IMR-90 (cell line): ENCODE measurements at regions not wholly inside any gene's neighbourhood (a gene's known extent, or its start where the extent isn't known, plus 50 kb on each side); places are given as distances from the start of the nearest gene placed in this dataset.
A peak's percentile ranks its signal among the peaks of the same experiment; 100 is the strongest.

Experiments used
- ATAC-seq: fragments of 200-7000 bp; cut with Tn5 transposase; 2 replicates; pipeline ENCODE4 v1.9.1; 2020; ENCODE audit warnings: low read depth, mild to moderate bottlenecking, moderate library complexity
- BruUV-seq: library from RNA; stranded (reverse); fragments of 400-500 nt; replicated peaks from 2 replicates; lab custom pipeline; 2021; lab: Mats Ljungman, UMichigan
- CTCF ChIA-PET: fragments of 300-600 bp; formaldehyde crosslinking; extraction: SDS; loops from one replicate; lab custom pipeline; 2021; ENCODE audit warnings: antibody characterized with exemption; lab: Yijun Ruan, JAX
- POLR2A ChIA-PET: fragments of 300-600 bp; sonication (Branson Sonifier 250); formaldehyde crosslinking; loops from one replicate; lab custom pipeline; 2022; ENCODE audit warnings: antibody characterized with exemption; ENCODE audit not compliant: unreplicated experiment; lab: Charles Lee
- DNase-seq: peaks from one replicate; pipeline ENCODE4 v3.0.0; 2013
- H2AFZ ChIP-seq: replicated peaks from 2 replicates; pipeline ENCODE3; 2013; ENCODE audit warnings: low read length, mild to moderate bottlenecking; ENCODE audit not compliant: poor library complexity
- H2AK5ac ChIP-seq: 2 replicates; pipeline ENCODE4 v1.6.1; 2013; ENCODE audit warnings: low read depth, low read length, inconsistent platforms
- H2AK9ac ChIP-seq: replicated peaks from 2 replicates; pipeline ENCODE3; 2013; ENCODE audit warnings: mild to moderate bottlenecking, low read depth, low read length, moderate library complexity; ENCODE audit not compliant: poor library complexity
- H2BK120ac ChIP-seq: 2 replicates; pipeline ENCODE4 v1.6.1; 2013; ENCODE audit warnings: low read depth, low read length, inconsistent platforms
- H2BK15ac ChIP-seq: 3 replicates; pipeline ENCODE4 v1.6.1; 2013; ENCODE audit warnings: low read depth, low read length, inconsistent platforms
- H2BK20ac ChIP-seq: 2 replicates; pipeline ENCODE4 v1.6.1; 2013; ENCODE audit warnings: low read depth, mild to moderate bottlenecking, inconsistent platforms, low read length, moderate library complexity
- H2BK5ac ChIP-seq: 2 replicates; pipeline ENCODE4 v1.6.1; 2013; ENCODE audit warnings: mild to moderate bottlenecking, low read depth, low read length, inconsistent platforms; ENCODE audit not compliant: poor library complexity, severe bottlenecking
- H3K14ac ChIP-seq: replicated peaks from 2 replicates; pipeline ENCODE4 v1.6.1; 2013; ENCODE audit warnings: low read depth, low read length, inconsistent platforms
- H3K18ac ChIP-seq: 2 replicates; pipeline ENCODE4 v1.6.1; 2013; ENCODE audit warnings: low read depth, low read length, control low read depth
- H3K23ac ChIP-seq: 2 replicates; pipeline ENCODE4 v1.6.1; 2013; ENCODE audit warnings: low read depth, low read length, inconsistent platforms
- H3K27ac ChIP-seq: 2 replicates; pipeline ENCODE4 v1.5.1; 2013; ENCODE audit warnings: mild to moderate bottlenecking, control low read depth, low read length; ENCODE audit not compliant: insufficient read depth
- H3K27me3 ChIP-seq: 2 replicates; pipeline ENCODE4 v1.6.1; 2013; ENCODE audit warnings: low read length; ENCODE audit not compliant: control insufficient read depth, insufficient read depth
- H3K36me3 ChIP-seq: 2 replicates; pipeline ENCODE4 v1.6.1; 2013; ENCODE audit warnings: low read length, mixed read lengths; ENCODE audit not compliant: control insufficient read depth, insufficient read depth
- H3K4ac ChIP-seq: 2 replicates; pipeline ENCODE4 v1.6.1; 2013; ENCODE audit warnings: low read depth, low read length, inconsistent platforms
- H3K4me1 ChIP-seq: 2 replicates; pipeline ENCODE4 v1.6.1; 2013; ENCODE audit warnings: low read length, mixed read lengths; ENCODE audit not compliant: control insufficient read depth, insufficient read depth
- H3K4me2 ChIP-seq: 2 replicates; pipeline ENCODE4 v1.6.1; 2013; ENCODE audit warnings: low read depth, mild to moderate bottlenecking, control low read depth, low read length, moderate library complexity
- H3K4me3 ChIP-seq: 2 replicates; pipeline ENCODE4 v1.5.1; 2013; ENCODE audit warnings: low read depth, mild to moderate bottlenecking, control low read depth, low read length, moderate library complexity; ENCODE audit not compliant: insufficient read depth
- H3K56ac ChIP-seq: 2 replicates; pipeline ENCODE4 v1.6.1; 2013; ENCODE audit warnings: low read length, inconsistent platforms; ENCODE audit not compliant: insufficient read depth; ENCODE audit errors: extremely low read depth
- H3K79me1 ChIP-seq, 2 experiments: 2 replicates each; pipeline ENCODE4 v1.6.1; 2013; ENCODE audit warnings: low read length in 2 of 2, inconsistent platforms in 1 of 2, low read depth in 1 of 2
- H3K9ac ChIP-seq: 2 replicates; pipeline ENCODE4 v1.6.1; 2013; ENCODE audit warnings: low read depth, low read length, control low read depth
- H3K9me1 ChIP-seq: 2 replicates; pipeline ENCODE4 v1.6.1; 2013; ENCODE audit warnings: low read length, inconsistent platforms; ENCODE audit not compliant: insufficient read depth
- H3K9me3 ChIP-seq: 2 replicates; pipeline ENCODE4 v1.6.1; 2013; ENCODE audit warnings: low read length; ENCODE audit not compliant: control insufficient read depth, insufficient read depth
- H4K20me1 ChIP-seq: 2 replicates; pipeline ENCODE4 v1.6.1; 2013; ENCODE audit warnings: low read length, inconsistent platforms; ENCODE audit not compliant: insufficient read depth
- H4K5ac ChIP-seq: 2 replicates; pipeline ENCODE4 v1.6.1; 2013; ENCODE audit warnings: mild to moderate bottlenecking, low read depth, low read length, control low read depth
- H4K8ac ChIP-seq, 2 experiments: 2 replicates each; pipeline ENCODE4 v1.6.1; 2013; ENCODE audit warnings: low read depth in 2 of 2, low read length in 2 of 2, control low read depth in 1 of 2, inconsistent platforms in 1 of 2
- H4K91ac ChIP-seq: 2 replicates; pipeline ENCODE4 v1.6.1; 2013; ENCODE audit warnings: low read depth, low read length, inconsistent platforms; ENCODE audit not compliant: insufficient read depth
- CHD1 ChIP-seq: IDR thresholded peaks from 2 replicates; pipeline ENCODE4 v1.6.1; 2012; ENCODE audit warnings: low read depth, low read length, improper control_type of control experiment
- FOS ChIP-seq: fragments of 150-350 bp; IDR thresholded peaks from 2 replicates; pipeline ENCODE4 v1.6.1; 2016; ENCODE audit warnings: low read depth, low read length
- MAFK ChIP-seq: IDR thresholded peaks from 2 replicates; pipeline ENCODE4 v1.6.1; 2012; ENCODE audit warnings: low read depth, low read length, improper control_type of control experiment
- NFE2L2 ChIP-seq: fragments of 150-350 bp; IDR thresholded peaks from 2 replicates; pipeline ENCODE4 v1.6.1; 2016; ENCODE audit warnings: low read depth, mild to moderate bottlenecking, low read length
- RAD21 ChIP-seq: IDR thresholded peaks from 2 replicates; pipeline ENCODE4 v1.6.1; 2012; ENCODE audit warnings: low read length, improper control_type of control experiment
- WGBS, 2 experiments: methylation state at CpG; one replicate each; pipeline versions ENCODE4 v1.1.5 to v1.1.7; 2013; ENCODE audit warnings: missing lambda C conversion rate in 2 of 2; ENCODE audit not compliant: insufficient read length in 1 of 2; ENCODE audit errors: extremely low coverage in 2 of 2; 5-methylcytosine and 5-hydroxymethylcytosine counted together
- dilution Hi-C: fragments of 300-500 bp; cut with HindIII; formaldehyde crosslinking; loops from one replicate; pipeline ENCODE4 v1.14.3; 2018; ENCODE audit warnings: low sequenced_read_pairs; ENCODE audit not compliant: unreplicated experiment
- in situ Hi-C: fragments of 300-500 bp; cut with MboI; formaldehyde crosslinking; loops from 3 replicates; pipeline ENCODE4 v1.14.3; 2019; ENCODE audit warnings: low sequenced_read_pairs, inconsistent platforms, mixed read lengths
- intact Hi-C: fragments of 100-400 bp; cut with micrococcal nuclease; formaldehyde crosslinking; loops from 2 replicates; pipeline ENCODE4 v1.10.0; 2022
- TF ChIP-seq, protein P1 (sequence below): conservative IDR thresholded peaks from 2 replicates; pipeline ENCODE4 v1.5.1; 2012; ENCODE audit warnings: mild to moderate bottlenecking, low read depth, low read length, improper control_type of control experiment
- TF ChIP-seq, protein P2 (sequence below): fragments of 150-350 bp; IDR thresholded peaks from 2 replicates; pipeline ENCODE4 v1.6.1; 2016; ENCODE audit warnings: low read depth, mild to moderate bottlenecking, low read length, moderate library complexity, borderline replicate concordance

DNA sequence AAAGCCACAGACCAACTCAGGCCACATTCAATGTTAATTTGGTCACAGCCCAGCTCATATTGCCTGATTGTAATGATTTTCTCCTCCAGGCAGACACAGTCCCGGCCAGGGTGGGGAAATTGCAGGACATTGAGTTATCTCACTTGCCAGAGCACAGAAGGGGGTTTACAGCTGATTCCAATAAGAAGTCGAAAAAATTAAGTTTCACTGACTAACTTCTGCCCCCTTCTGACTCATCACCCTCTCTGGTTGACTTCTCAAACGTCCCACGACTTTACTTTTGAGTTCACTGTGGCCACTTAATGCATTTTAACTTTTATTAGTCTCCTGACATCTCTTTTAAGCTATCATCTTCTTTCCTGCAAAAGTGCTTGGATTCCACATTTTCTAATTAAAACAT lies 321.4 kb upstream of the WWC1 start:
- Histone ChIP-seq H4K91ac (no peak overlapping the region), H3K4me3 (no peak overlapping the region), H3K4me2 (no peak overlapping the region), H2BK5ac (no peak overlapping the region), H3K9ac (no peak overlapping the region), H4K8ac (no peak overlapping the region), H3K36me3 (no peaks in the 10 kb centered on the region), H3K9me3 (no peaks in the 10 kb centered on the region), H3K27me3 (no peaks in the 10 kb centered on the region; the same call in 1 of the 2 replicates), H3K14ac (no peak overlapping the region), H3K56ac (no peak overlapping the region), H3K4me1 (no peaks in the 10 kb centered on the region), H3K18ac (no peak overlapping the region), H2AK5ac (no peak overlapping the region), H3K4ac (no peak overlapping the region), H2AK9ac (no peak overlapping the region), H2BK120ac (no peak overlapping the region), H3K23ac (no peak overlapping the region), H2AFZ (no peak overlapping the region), H4K5ac (no peak overlapping the region), H2BK20ac (no peak overlapping the region), H3K27ac (no peak overlapping the region), H4K20me1 (no peaks in the 10 kb centered on the region), H3K9me1 (no peaks in the 10 kb centered on the region), H3K79me1 (no peaks in the 10 kb centered on the region), H2BK15ac (no peak overlapping the region)
- DNase-seq = peak; percentile 26
- in situ Hi-C loops (no loop called here), intact Hi-C loops (no loop called here), dilution Hi-C loops (no loop called here)
- no peak for ATAC-seq
- WGBS, 2 experiments = no CpG with 5 or more reads among the region's 4 CpGs
- BruUV-seq = no TSS peak
- CTCF ChIA-PET = no interaction called here
- TF ChIP-seq FOS = no peak
- TF ChIP-seq, protein P1, sequence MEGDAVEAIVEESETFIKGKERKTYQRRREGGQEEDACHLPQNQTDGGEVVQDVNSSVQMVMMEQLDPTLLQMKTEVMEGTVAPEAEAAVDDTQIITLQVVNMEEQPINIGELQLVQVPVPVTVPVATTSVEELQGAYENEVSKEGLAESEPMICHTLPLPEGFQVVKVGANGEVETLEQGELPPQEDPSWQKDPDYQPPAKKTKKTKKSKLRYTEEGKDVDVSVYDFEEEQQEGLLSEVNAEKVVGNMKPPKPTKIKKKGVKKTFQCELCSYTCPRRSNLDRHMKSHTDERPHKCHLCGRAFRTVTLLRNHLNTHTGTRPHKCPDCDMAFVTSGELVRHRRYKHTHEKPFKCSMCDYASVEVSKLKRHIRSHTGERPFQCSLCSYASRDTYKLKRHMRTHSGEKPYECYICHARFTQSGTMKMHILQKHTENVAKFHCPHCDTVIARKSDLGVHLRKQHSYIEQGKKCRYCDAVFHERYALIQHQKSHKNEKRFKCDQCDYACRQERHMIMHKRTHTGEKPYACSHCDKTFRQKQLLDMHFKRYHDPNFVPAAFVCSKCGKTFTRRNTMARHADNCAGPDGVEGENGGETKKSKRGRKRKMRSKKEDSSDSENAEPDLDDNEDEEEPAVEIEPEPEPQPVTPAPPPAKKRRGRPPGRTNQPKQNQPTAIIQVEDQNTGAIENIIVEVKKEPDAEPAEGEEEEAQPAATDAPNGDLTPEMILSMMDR = peak; percentile 18; the same call in 1 of the 2 replicates
- TF ChIP-seq RAD21 = peak; percentile 3; the same call in 1 of the 2 replicates
- no peak for TF ChIP-seq CHD1
- no peak for TF ChIP-seq NFE2L2
- TF ChIP-seq MAFK = no peak
- TF ChIP-seq, protein P2, sequence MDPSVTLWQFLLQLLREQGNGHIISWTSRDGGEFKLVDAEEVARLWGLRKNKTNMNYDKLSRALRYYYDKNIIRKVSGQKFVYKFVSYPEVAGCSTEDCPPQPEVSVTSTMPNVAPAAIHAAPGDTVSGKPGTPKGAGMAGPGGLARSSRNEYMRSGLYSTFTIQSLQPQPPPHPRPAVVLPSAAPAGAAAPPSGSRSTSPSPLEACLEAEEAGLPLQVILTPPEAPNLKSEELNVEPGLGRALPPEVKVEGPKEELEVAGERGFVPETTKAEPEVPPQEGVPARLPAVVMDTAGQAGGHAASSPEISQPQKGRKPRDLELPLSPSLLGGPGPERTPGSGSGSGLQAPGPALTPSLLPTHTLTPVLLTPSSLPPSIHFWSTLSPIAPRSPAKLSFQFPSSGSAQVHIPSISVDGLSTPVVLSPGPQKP = no peak
- POLR2A ChIA-PET = no interaction called here
